Activated naive CD8-positive, alpha-beta T cell treated with anti-CD3 and anti-CD28 coated beads, Interleukin-2, amount 10 ng/mL, durations not matched to agents 7 days and 5 days (primary cell): ENCODE measurements at regions not wholly inside any gene's neighbourhood (a gene's known extent, or its start where the extent isn't known, plus 50 kb on each side); places are given as distances from the start of the nearest gene placed in this dataset.

Source experiments
- ATAC-seq: fragments of 150-1000 bp; cut with Tn5 transposase; one replicate; pipeline ENCODE4 v1.10.0; 2021; ENCODE audit warnings: low read depth, moderate library complexity
- POLR2A ChIA-PET: fragments of 350-600 bp; sonication (Branson Sonifier 250); formaldehyde crosslinking; loops from one replicate; lab custom pipeline; 2021; ENCODE audit warnings: antibody characterized with exemption; lab: Charles Lee
- DNase-seq: peaks from one replicate; pipeline ENCODE4 v3.0.0; 2021
- H3K27ac Mint-ChIP-seq: one replicate; pipeline ENCODE4 v1.8.0; 2022; ENCODE audit warnings: mild to moderate bottlenecking, mixed read lengths
- H3K27me3 Mint-ChIP-seq: one replicate; pipeline ENCODE4 v1.8.0; 2022; ENCODE audit warnings: mild to moderate bottlenecking, moderate library complexity, mixed read lengths
- H3K36me3 Mint-ChIP-seq: one replicate; pipeline ENCODE4 v1.8.0; 2021; ENCODE audit warnings: mild to moderate bottlenecking, mixed read lengths
- H3K4me1 Mint-ChIP-seq: one replicate; pipeline ENCODE4 v1.8.0; 2021; ENCODE audit warnings: mixed read lengths
- H3K4me3 Mint-ChIP-seq: one replicate; pipeline ENCODE4 v1.8.0; 2022; ENCODE audit warnings: mild to moderate bottlenecking, moderate library complexity, mixed read lengths
- H3K9me3 Mint-ChIP-seq: one replicate; pipeline ENCODE4 v1.8.0; 2021; ENCODE audit warnings: mixed read lengths

- Mint-ChIP-seq H3K36me3 (no peaks in the 10 kb centered on the region), H3K4me3 (no peak overlapping the region), H3K27ac (no peak overlapping the region), H3K9me3 (no peaks in the 10 kb centered on the region), H3K4me1 (no peaks in the 10 kb centered on the region), H3K27me3 (peaks cover 6% of the 10 kb centered on the region)
- ATAC-seq, result no peak
- POLR2A ChIA-PET, result no interaction called here
- no peak for DNase-seq
These were observed 142.0 kb upstream of the SYT13 start for GRCh38 chr11:45428116-45428515.

- DNase-seq (no peak), ATAC-seq (no peak)
- no peak overlapping the region for H3K27ac Mint-ChIP-seq
- peaks cover 2% of the 10 kb centered on the region for H3K9me3 Mint-ChIP-seq
- peaks cover 12% of the 10 kb centered on the region for H3K27me3 Mint-ChIP-seq
- POLR2A ChIA-PET, result no interaction called here
- H3K4me1 Mint-ChIP-seq, result no peaks in the 10 kb centered on the region
- H3K4me3 Mint-ChIP-seq, result no peak overlapping the region
- H3K36me3 Mint-ChIP-seq, result no peaks in the 10 kb centered on the region
These were observed 138.5 kb upstream of the SYT13 start for GRCh38 chr11:45424411-45425180.

- Mint-ChIP-seq H3K4me3 (no peak overlapping the region), H3K9me3 (peaks cover 2% of the 10 kb centered on the region), H3K27ac (no peak overlapping the region), H3K36me3 (no peaks in the 10 kb centered on the region), H3K4me1 (no peaks in the 10 kb centered on the region), H3K27me3 (peaks cover 10% of the 10 kb centered on the region)
- POLR2A ChIA-PET, result no interaction called here
- DNase-seq (no peak), ATAC-seq (no peak)
These were observed 137.5 kb upstream of the SYT13 start for GRCh38 chr11:45423475-45424120.

GRCh38 chr11:45423036-45423435 is 136.9 kb upstream of the SYT13 start:
- ATAC-seq, result no peak
- H3K27me3 Mint-ChIP-seq, result peaks cover 10% of the 10 kb centered on the region

GRCh38 chr11:45414088-45414487 is 127.9 kb upstream of the SYT13 start:
- POLR2A ChIA-PET, result no interaction called here
- no peak for DNase-seq
- Mint-ChIP-seq H3K4me1 (no peaks in the 10 kb centered on the region), H3K27me3 (peaks cover 27% of the 10 kb centered on the region), H3K27ac (no peak overlapping the region), H3K36me3 (no peaks in the 10 kb centered on the region), H3K4me3 (no peak overlapping the region), H3K9me3 (no peaks in the 10 kb centered on the region)
- no peak for ATAC-seq

More at GRCh38 chr11:45423036-45423435, 136.9 kb upstream of the SYT13 start:
- Mint-ChIP-seq H3K9me3 (peaks cover 2% of the 10 kb centered on the region), H3K27ac (no peak overlapping the region), H3K4me3 (no peak overlapping the region), H3K4me1 (no peaks in the 10 kb centered on the region), H3K36me3 (no peaks in the 10 kb centered on the region)
- POLR2A ChIA-PET, result no interaction called here
- no peak for DNase-seq

DNA sequence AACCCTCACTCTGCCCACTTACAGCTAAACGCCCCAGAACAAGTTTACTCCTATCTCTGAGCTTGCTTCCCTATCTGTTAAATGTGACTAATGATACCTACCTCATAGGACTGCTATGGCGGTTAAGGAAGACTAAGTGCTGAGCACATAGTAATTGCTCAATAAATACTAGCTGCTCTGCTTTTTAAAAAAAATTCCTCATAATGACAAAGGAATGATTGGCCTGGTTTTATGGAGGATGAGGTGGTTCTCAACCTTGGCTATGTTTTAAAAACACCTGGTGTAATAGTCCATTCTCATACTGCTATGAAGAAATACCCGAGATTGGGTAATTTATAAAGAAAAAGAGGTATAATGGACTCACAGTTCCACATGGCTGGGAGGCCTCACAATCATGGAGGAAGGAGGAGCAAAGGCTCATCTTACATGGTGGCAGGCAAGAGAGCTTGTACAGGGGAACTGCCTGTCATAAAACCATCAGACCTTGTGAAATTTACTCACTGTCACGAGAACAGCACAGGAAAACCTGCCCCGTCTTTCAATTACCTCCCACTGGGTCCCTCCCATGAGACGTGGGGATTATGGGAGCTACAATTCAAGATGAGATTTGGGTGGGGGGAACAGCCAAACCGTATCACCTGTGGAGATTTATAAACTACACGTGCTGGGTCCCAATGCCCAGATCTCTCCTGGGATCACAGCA is 127.2 kb upstream of the SYT13 start:
- Mint-ChIP-seq H3K27me3 (peaks cover 27% of the 10 kb centered on the region), H3K27ac (no peak overlapping the region), H3K36me3 (no peaks in the 10 kb centered on the region), H3K4me3 (no peak overlapping the region), H3K4me1 (no peaks in the 10 kb centered on the region), H3K9me3 (no peaks in the 10 kb centered on the region)
- DNase-seq (no peak), ATAC-seq (no peak)
- POLR2A ChIA-PET, result no interaction called here

DNA sequence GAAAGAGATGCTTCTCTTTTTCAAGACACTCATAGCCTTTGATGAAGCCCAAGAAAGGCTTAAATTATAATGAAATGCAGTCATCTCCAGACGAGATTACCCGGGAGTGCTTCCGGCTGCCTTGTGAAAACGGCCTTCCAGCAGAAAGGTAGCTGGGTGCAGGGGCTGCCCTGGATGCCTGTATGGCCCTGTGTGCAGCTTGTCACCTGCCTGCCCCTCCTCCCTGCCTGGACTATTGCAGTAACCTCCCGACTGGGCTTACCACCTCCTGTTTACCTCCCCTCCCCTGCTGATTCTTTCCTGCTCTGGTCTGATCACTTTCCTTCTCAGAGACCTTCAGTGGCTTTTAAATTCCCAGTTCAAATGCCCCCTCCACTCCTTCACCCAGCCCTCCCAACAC is 126.4 kb upstream of the SYT13 start:
- POLR2A ChIA-PET, result no interaction called here
- no peaks in the 10 kb centered on the region for H3K9me3 Mint-ChIP-seq
- H3K36me3 Mint-ChIP-seq, result no peaks in the 10 kb centered on the region
- H3K27me3 Mint-ChIP-seq, result peaks cover 33% of the 10 kb centered on the region
- H3K27ac Mint-ChIP-seq, result no peak overlapping the region
- no peaks in the 10 kb centered on the region for H3K4me1 Mint-ChIP-seq
- ATAC-seq, result no peak
- H3K4me3 Mint-ChIP-seq, result no peak overlapping the region
- DNase-seq, result no peak

GRCh38 chr11:45412051-45412471 is 125.9 kb upstream of the SYT13 start:
- Mint-ChIP-seq H3K4me3 (no peak overlapping the region), H3K9me3 (no peaks in the 10 kb centered on the region), H3K27ac (no peak overlapping the region), H3K4me1 (no peaks in the 10 kb centered on the region), H3K36me3 (no peaks in the 10 kb centered on the region), H3K27me3 (peaks cover 35% of the 10 kb centered on the region)
- POLR2A ChIA-PET, result no interaction called here
- ATAC-seq (no peak), DNase-seq (no peak)

DNA sequence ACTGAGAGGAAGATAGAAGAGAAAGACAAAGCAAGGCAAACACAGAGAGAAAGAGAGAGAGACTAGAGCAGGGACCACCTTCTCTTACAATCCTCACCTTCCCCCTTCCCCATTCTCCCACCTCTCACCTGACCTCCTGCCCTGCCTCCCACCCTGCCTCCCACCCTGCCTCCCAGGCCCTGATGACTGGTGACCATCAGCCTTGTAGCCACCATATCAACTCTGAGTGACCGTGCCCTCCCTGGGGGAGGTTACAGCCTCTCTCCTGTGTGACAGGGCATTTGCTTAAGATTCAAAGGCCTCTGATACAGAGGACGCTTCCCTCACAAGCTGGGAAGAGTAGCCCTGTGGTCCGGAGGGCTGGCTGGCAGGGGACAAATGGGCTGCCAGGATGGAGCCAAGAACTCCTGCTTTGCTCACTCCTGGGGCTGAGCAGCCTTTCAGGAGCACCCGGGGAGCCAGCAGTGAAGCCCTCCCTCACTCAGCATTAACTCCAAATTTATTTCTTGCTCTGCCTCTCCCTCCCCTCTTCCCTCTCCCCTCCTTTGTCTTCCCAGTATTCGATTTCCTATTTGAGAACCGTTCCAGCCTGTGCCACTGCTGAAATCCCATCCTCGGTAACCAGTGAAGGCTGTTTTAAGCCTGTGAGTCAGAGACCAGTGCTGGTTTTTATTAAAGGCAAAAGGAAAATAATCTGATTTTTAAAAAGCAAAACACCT is 125.2 kb upstream of the SYT13 start:
- Mint-ChIP-seq H3K4me1 (no peaks in the 10 kb centered on the region), H3K9me3 (no peaks in the 10 kb centered on the region), H3K27me3 (peaks cover 35% of the 10 kb centered on the region), H3K4me3 (no peak overlapping the region), H3K36me3 (no peaks in the 10 kb centered on the region), H3K27ac (no peak overlapping the region)
- no peak for DNase-seq
- POLR2A ChIA-PET, result no interaction called here
- ATAC-seq, result no peak

DNA sequence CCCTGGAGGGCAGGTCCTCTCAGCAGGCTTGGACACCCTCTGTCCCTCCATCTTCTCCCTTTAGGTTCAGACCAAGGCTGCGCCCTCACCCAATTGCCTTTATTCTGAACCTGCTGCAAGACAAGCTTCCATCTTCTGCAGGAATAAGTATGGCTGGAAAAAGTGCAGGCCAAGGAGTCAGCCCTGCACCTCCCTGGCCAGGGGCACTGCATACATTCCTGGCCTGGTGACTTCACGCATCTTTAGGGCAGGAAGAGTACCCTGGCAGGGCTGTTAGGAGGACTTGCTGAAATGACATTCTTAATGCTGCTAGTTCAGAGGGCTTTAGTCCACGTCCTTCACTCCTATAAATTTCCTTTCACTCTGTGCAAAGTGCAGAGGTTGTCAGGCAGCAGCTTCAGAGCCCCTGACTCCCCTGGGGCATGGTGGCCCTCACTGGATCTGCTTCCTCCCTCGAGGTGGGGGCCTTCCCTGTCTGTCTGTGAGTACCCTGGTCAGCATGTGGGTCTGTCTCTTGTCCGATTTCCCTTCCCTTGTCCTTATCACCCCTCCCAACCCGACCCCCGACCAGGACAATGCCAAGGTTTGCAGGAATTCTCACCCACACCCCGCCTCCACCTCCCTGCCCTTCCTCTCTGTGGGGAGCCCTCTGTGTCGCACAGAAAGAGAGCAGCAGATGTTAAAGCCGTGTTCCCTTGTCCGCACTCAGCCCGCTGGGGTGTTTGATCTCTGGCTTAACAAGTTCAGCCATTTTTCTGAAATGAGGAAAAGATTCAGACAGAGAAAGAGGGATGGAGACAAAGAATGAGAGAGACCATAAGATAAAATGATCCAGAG is 124.5 kb upstream of the SYT13 start:
- no peaks in the 10 kb centered on the region for H3K4me1 Mint-ChIP-seq
- POLR2A ChIA-PET, result no interaction called here
- no peak overlapping the region for H3K4me3 Mint-ChIP-seq
- DNase-seq (no peak), ATAC-seq (no peak)
- no peak overlapping the region for H3K27ac Mint-ChIP-seq
- no peaks in the 10 kb centered on the region for H3K9me3 Mint-ChIP-seq
- H3K36me3 Mint-ChIP-seq, result no peaks in the 10 kb centered on the region
- H3K27me3 Mint-ChIP-seq, result peaks cover 35% of the 10 kb centered on the region

GRCh38 chr11:45409587-45409986 is 123.4 kb upstream of the SYT13 start:
- H3K27me3 Mint-ChIP-seq, result peaks cover 35% of the 10 kb centered on the region
- no peak for DNase-seq
- no peaks in the 10 kb centered on the region for H3K9me3 Mint-ChIP-seq
- no peak overlapping the region for H3K27ac Mint-ChIP-seq
- no peaks in the 10 kb centered on the region for H3K4me1 Mint-ChIP-seq
- H3K4me3 Mint-ChIP-seq, result no peak overlapping the region
- POLR2A ChIA-PET, result no interaction called here
- no peak for ATAC-seq
- no peaks in the 10 kb centered on the region for H3K36me3 Mint-ChIP-seq

DNA sequence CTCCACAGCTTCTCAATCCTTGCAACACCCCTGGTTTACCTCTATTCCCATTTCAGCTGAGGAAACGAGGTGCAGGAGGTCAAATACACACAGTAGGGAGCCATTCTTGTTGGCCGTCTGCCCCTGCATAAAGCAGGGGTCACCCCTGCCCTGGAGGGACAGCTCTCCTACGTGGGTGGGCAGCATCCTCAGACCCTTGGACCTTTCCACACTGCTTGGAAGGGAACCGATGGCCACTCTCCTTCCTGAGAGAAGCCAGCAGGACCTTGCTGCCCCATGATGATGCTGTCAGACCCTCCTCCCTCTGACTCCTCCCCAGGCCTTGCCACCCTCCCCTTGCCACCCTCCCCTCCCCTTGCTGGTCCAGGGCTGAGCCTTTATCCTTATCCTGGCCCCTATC is 121.1 kb upstream of the SYT13 start:
- ATAC-seq (no peak), DNase-seq (no peak)
- H3K36me3 Mint-ChIP-seq, result no peaks in the 10 kb centered on the region
- H3K27ac Mint-ChIP-seq, result no peak overlapping the region
- POLR2A ChIA-PET, result no interaction called here
- no peaks in the 10 kb centered on the region for H3K4me1 Mint-ChIP-seq
- no peaks in the 10 kb centered on the region for H3K9me3 Mint-ChIP-seq
- peaks cover 26% of the 10 kb centered on the region for H3K27me3 Mint-ChIP-seq
- no peak overlapping the region for H3K4me3 Mint-ChIP-seq
